ENCODE measurements at regions not wholly inside any gene's neighbourhood (a gene's known extent, or its start where the extent isn't known, plus 50 kb on each side); places are given as distances from the start of the nearest gene placed in this dataset.

GRCh38 chrX:114073926-114074325 lies 510.0 kb upstream of the HTR2C start:
- no peak for TF ChIP-seq CTCF (IDR thresholded peaks at IDR 0.05)
- no peak for TF ChIP-seq POLR2A (IDR thresholded peaks at IDR 0.05)

Measured in esophagus squamous epithelium (tissue), 4 donors.